Dendritic cell treated with granulocyte-macrophage colony-stimulating factor and Interleukin-4, amounts not matched to agents 40 ng/mL and 50 ng/mL, for 4 days (primary cell): ENCODE measurements at regions not wholly inside any gene's neighbourhood (a gene's known extent, or its start where the extent isn't known, plus 50 kb on each side); places are given as distances from the start of the nearest gene placed in this dataset.
"Not testable (repeated sequence)": the region's sequence is repeated elsewhere in the genome, so short reads cannot be mapped to it uniquely, and the experiment has no call there.

Source experiments
- H3K27ac Mint-ChIP-seq: one replicate; pipeline ENCODE4 v1.8.0; 2022; ENCODE audit warnings: mild to moderate bottlenecking, mixed read lengths
- H3K27me3 Mint-ChIP-seq: one replicate; pipeline ENCODE4 v1.8.0; 2022; ENCODE audit warnings: mild to moderate bottlenecking, mixed read lengths
- H3K36me3 Mint-ChIP-seq: one replicate; pipeline ENCODE4 v1.8.0; 2022; ENCODE audit warnings: low read depth, mixed read lengths
- H3K4me1 Mint-ChIP-seq: one replicate; pipeline ENCODE4 v1.8.0; 2022; ENCODE audit warnings: low read depth, mixed read lengths
- H3K4me3 Mint-ChIP-seq: one replicate; pipeline ENCODE4 v1.8.0; 2022; ENCODE audit warnings: mild to moderate bottlenecking, moderate library complexity, mixed read lengths
- H3K9me3 Mint-ChIP-seq: one replicate; pipeline ENCODE4 v1.8.0; 2022; ENCODE audit warnings: mixed read lengths
- intact Hi-C: fragments of 100-400 bp; cut with micrococcal nuclease; formaldehyde crosslinking; loops from one replicate; pipeline ENCODE4 v1.15.0; 2022

DNA sequence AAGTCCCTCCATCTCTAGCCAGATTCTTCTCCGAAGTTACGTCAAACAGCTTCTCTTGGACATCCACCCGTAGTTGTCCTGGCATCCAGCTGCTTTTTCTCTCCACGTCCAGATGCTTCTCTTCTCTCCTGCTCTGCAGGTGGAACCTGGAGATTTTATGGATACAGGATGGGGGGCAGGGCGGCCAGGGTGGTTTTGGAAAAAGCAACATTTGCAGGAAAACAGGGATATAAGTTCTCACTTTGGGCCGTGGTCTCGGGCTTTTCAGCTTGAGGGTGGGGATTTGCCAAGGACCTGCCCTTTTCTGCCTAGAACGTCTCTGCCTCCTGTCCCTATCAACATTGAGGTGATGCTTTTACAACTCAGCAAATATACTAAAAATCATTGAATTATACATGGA is 1941.6 kb upstream of the C9orf72 start:
- no peak overlapping the region for H3K4me3 Mint-ChIP-seq
- H3K9me3 Mint-ChIP-seq: peaks cover 11% of the 10 kb centered on the region
- H3K27me3 Mint-ChIP-seq: no peaks in the 10 kb centered on the region
- intact Hi-C loops: no loop called here
- no peaks in the 10 kb centered on the region for H3K4me1 Mint-ChIP-seq
- no peak overlapping the region for H3K27ac Mint-ChIP-seq
- no peaks in the 10 kb centered on the region for H3K36me3 Mint-ChIP-seq

- H3K4me3 Mint-ChIP-seq: no peak overlapping the region
- intact Hi-C loops: no loop called here
- H3K4me1 Mint-ChIP-seq: no peaks in the 10 kb centered on the region
- no peaks in the 10 kb centered on the region for H3K36me3 Mint-ChIP-seq
- H3K9me3 Mint-ChIP-seq: peaks cover 10% of the 10 kb centered on the region
- no peaks in the 10 kb centered on the region for H3K27me3 Mint-ChIP-seq
- H3K27ac Mint-ChIP-seq: no peak overlapping the region
Observed at GRCh38 chr9:29548436-29548835, 1975.2 kb upstream of the C9orf72 start.

GRCh38 chr9:29555502-29555901 is 1982.2 kb upstream of the C9orf72 start:
- intact Hi-C loops: no loop called here
- no peaks in the 10 kb centered on the region for H3K36me3 Mint-ChIP-seq

DNA sequence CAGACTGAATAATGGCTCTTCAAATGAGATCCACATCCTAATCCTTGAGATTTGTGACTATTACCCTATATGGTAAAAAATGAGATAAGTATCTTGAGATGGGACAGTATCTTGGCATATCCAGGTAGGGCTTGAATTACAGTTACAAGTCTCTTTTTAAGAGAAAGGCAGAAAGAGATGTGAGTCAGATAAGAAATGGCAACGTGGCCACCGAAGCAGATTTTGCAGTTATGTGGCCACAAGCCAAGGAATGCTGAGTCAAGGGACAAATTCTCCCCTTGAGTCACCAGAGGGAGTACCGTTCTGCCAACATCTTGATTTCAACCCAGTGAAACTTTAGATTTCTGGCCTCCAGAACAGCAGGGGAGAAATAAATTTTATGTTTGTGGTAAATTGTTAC is 1983.0 kb upstream of the C9orf72 start:
- H3K27ac Mint-ChIP-seq: no peak overlapping the region

More at GRCh38 chr9:29555502-29555901, 1982.2 kb upstream of the C9orf72 start:
- H3K9me3 Mint-ChIP-seq: peaks cover 8% of the 10 kb centered on the region
- no peaks in the 10 kb centered on the region for H3K27me3 Mint-ChIP-seq
- no peak overlapping the region for H3K27ac Mint-ChIP-seq
- no peaks in the 10 kb centered on the region for H3K4me1 Mint-ChIP-seq
- no peak overlapping the region for H3K4me3 Mint-ChIP-seq

GRCh38 chr9:29556746-29557145 is 1983.5 kb upstream of the C9orf72 start:
- H3K4me1 Mint-ChIP-seq: no peaks in the 10 kb centered on the region

More for the DNA sequence above, 1983.0 kb upstream of the C9orf72 start:
- intact Hi-C loops: no loop called here
- Mint-ChIP-seq H3K27me3 (no peaks in the 10 kb centered on the region), H3K36me3 (no peaks in the 10 kb centered on the region), H3K4me1 (no peaks in the 10 kb centered on the region), H3K4me3 (no peak overlapping the region), H3K9me3 (peaks cover 8% of the 10 kb centered on the region)

GRCh38 chr9:29564564-29564963 is 1991.3 kb upstream of the C9orf72 start:
- intact Hi-C loops: no loop called here
- no peaks in the 10 kb centered on the region for H3K27me3 Mint-ChIP-seq
- peaks cover 29% of the 10 kb centered on the region for H3K9me3 Mint-ChIP-seq
- H3K4me3 Mint-ChIP-seq: no peak overlapping the region
- no peak overlapping the region for H3K27ac Mint-ChIP-seq
- H3K36me3 Mint-ChIP-seq: no peaks in the 10 kb centered on the region
- H3K4me1 Mint-ChIP-seq: no peaks in the 10 kb centered on the region

More at GRCh38 chr9:29556746-29557145, 1983.5 kb upstream of the C9orf72 start:
- no peaks in the 10 kb centered on the region for H3K27me3 Mint-ChIP-seq
- no peak overlapping the region for H3K4me3 Mint-ChIP-seq
- peaks cover 11% of the 10 kb centered on the region for H3K9me3 Mint-ChIP-seq
- H3K27ac Mint-ChIP-seq: no peak overlapping the region
- no peaks in the 10 kb centered on the region for H3K36me3 Mint-ChIP-seq
- intact Hi-C loops: no loop called here

GRCh38 chr9:29575219-29575618 is 2001.9 kb upstream of the C9orf72 start:
- no peak overlapping the region for H3K27ac Mint-ChIP-seq
- H3K9me3 Mint-ChIP-seq: peaks cover 9% of the 10 kb centered on the region
- no peaks in the 10 kb centered on the region for H3K36me3 Mint-ChIP-seq
- H3K4me3 Mint-ChIP-seq: no peak overlapping the region
- no peaks in the 10 kb centered on the region for H3K27me3 Mint-ChIP-seq
- H3K4me1 Mint-ChIP-seq: no peaks in the 10 kb centered on the region
- intact Hi-C loops: no loop called here

- no peaks in the 10 kb centered on the region for H3K27me3 Mint-ChIP-seq
- H3K36me3 Mint-ChIP-seq: no peaks in the 10 kb centered on the region
- no peaks in the 10 kb centered on the region for H3K4me1 Mint-ChIP-seq
- H3K4me3 Mint-ChIP-seq: no peak overlapping the region
- H3K9me3 Mint-ChIP-seq: no peaks in the 10 kb centered on the region
- no peak overlapping the region for H3K27ac Mint-ChIP-seq
- intact Hi-C loops: no loop called here
Observed at GRCh38 chr9:29588361-29588760, 2015.1 kb upstream of the C9orf72 start.

DNA sequence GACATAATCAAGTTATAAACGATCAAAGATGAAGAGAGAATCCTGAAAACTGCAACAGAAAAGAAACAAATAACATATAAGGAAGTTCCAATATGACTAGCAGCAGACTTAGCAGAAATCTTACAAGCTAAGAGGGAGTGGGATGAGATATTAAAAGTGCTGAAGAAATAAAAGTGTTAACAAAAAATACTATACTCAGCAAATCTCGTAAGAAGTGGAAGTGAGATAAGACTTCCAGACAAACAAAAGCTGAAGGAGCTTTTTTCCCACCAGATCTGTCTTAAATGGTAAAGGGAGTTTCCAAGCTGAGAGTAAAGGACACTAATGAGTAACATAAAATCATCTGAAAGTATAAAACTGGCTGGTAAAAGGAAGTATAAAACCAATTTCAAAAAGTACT is 2036.0 kb upstream of the C9orf72 start:
- H3K27ac Mint-ChIP-seq: no peak overlapping the region
- peaks cover 18% of the 10 kb centered on the region for H3K9me3 Mint-ChIP-seq
- H3K4me3 Mint-ChIP-seq: no peak overlapping the region
- peaks cover 6% of the 10 kb centered on the region for H3K4me1 Mint-ChIP-seq
- no peaks in the 10 kb centered on the region for H3K36me3 Mint-ChIP-seq
- H3K27me3 Mint-ChIP-seq: no peaks in the 10 kb centered on the region
- intact Hi-C loops: no loop called here

GRCh38 chr9:29613773-29614172 is 2040.5 kb upstream of the C9orf72 start:
- Mint-ChIP-seq H3K9me3 (peaks cover 12% of the 10 kb centered on the region), H3K4me3 (no peak overlapping the region), H3K27me3 (no peaks in the 10 kb centered on the region), H3K27ac (no peak overlapping the region), H3K4me1 (no peaks in the 10 kb centered on the region), H3K36me3 (no peaks in the 10 kb centered on the region)
- intact Hi-C loops: no loop called here

DNA sequence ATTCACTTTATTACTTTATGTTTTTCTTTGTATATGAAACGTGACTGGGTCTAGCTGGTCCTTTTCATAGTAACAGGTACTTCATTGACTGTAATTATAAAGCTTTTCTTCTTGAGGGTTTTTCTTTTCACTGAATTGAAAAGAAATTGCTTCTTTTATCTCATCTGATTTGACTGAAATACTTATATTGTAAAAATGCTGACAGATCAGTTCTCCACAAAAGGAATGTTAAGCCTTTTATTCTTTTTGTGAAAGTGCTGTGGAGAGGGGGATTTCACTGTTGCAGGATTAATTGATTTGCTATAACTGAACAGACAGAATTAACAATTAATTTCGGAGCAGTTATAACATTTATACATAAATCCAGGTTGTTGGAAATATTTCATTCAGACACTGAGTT is 2043.6 kb upstream of the C9orf72 start:
- Mint-ChIP-seq H3K9me3 (no peaks in the 10 kb centered on the region), H3K4me3 (no peak overlapping the region), H3K27me3 (no peaks in the 10 kb centered on the region), H3K36me3 (no peaks in the 10 kb centered on the region), H3K4me1 (no peaks in the 10 kb centered on the region), H3K27ac (no peak overlapping the region)
- intact Hi-C loops: no loop called here

DNA sequence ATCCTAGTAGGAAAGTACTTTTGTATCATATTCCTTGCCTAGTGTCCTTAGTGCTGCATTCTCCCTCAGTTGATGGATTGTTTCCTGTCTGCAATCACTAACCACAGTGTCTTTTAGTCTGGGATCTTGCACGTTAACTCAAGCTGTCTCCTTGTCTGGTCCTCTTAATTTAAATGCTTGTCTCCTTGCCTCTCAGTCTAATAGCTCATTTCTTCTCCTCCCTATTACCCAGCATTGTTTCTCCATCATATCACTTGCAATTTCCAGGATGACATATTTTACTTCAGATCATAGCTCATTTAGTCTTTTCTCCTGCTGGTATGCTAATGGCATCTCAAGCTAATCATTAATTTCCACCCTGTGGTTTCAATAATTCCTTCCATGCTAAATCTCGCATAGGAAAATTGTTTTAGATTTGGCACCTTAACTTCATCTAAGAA is 2052.0 kb upstream of the C9orf72 start:
- Mint-ChIP-seq H3K9me3 (peaks cover 4% of the 10 kb centered on the region), H3K27me3 (no peaks in the 10 kb centered on the region), H3K4me1 (no peaks in the 10 kb centered on the region), H3K4me3 (no peak overlapping the region), H3K36me3 (no peaks in the 10 kb centered on the region), H3K27ac (no peak overlapping the region)
- intact Hi-C loops: no loop called here

GRCh38 chr9:29625931-29626330 is 2052.7 kb upstream of the C9orf72 start:
- H3K9me3 Mint-ChIP-seq: peaks cover 10% of the 10 kb centered on the region
- H3K4me1 Mint-ChIP-seq: no peaks in the 10 kb centered on the region
- H3K36me3 Mint-ChIP-seq: no peaks in the 10 kb centered on the region
- no peaks in the 10 kb centered on the region for H3K27me3 Mint-ChIP-seq
- intact Hi-C loops: no loop called here
- no peak overlapping the region for H3K4me3 Mint-ChIP-seq
- no peak overlapping the region for H3K27ac Mint-ChIP-seq

DNA sequence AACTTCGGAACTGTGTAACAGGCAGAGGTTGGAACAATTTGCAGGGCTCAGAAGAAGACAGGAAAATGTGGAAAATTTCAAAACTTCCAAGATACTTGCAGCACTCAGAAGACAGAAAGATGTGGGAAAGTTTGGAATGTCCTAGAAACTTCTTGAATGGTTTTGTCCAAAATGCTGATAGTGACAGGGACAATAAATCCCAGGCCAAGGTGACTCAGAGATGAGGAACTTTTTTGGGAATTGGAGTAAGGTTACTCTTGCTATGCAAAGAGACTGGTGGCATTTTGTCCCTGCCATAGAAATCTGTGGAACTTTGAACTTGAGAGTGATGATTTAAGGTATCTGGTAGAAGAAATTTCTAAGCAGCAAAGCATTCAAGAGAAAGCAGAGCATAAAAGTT is 2055.6 kb upstream of the C9orf72 start:
- H3K36me3 Mint-ChIP-seq, intact Hi-C loops, H3K4me1 Mint-ChIP-seq, H3K4me3 Mint-ChIP-seq, H3K27ac Mint-ChIP-seq, H3K27me3 Mint-ChIP-seq: not testable (repeated sequence)
- peaks cover 11% of the 10 kb centered on the region for H3K9me3 Mint-ChIP-seq

- no peak overlapping the region for H3K27ac Mint-ChIP-seq
- H3K36me3 Mint-ChIP-seq: no peaks in the 10 kb centered on the region
- intact Hi-C loops: no loop called here
- no peaks in the 10 kb centered on the region for H3K9me3 Mint-ChIP-seq
- H3K4me3 Mint-ChIP-seq: no peak overlapping the region
- no peaks in the 10 kb centered on the region for H3K4me1 Mint-ChIP-seq
- H3K27me3 Mint-ChIP-seq: no peaks in the 10 kb centered on the region
Observed at GRCh38 chr9:29637471-29638237, 2064.4 kb upstream of the C9orf72 start.
